ENCODE measurements at regions not wholly inside any gene's neighbourhood (a gene's known extent, or its start where the extent isn't known, plus 50 kb on each side); places are given as distances from the start of the nearest gene placed in this dataset.

- FAIRE-seq (no peak), DNase-seq (ENCODE audit: low read depth, low spot score) (no peak)
- H3K27me3 ChIP-seq (ENCODE audit: control insufficient read depth, extremely low read depth, insufficient read depth, low read length): no peaks in the 10 kb centered on the region
- H4K20me1 ChIP-seq (ENCODE audit: control insufficient read depth, extremely low read depth, insufficient read depth, low read length): no peaks in the 10 kb centered on the region
- H3K4me3 ChIP-seq (ENCODE audit: control insufficient read depth in 2 of 3, extremely low read depth in 1 of 3, insufficient read depth in 2 of 3, low read depth in 1 of 3, low read length in 3 of 3): no peak overlapping the region
- H3K9me1 ChIP-seq (ENCODE audit: control insufficient read depth, extremely low read depth, insufficient read depth, low read length): no peaks in the 10 kb centered on the region
- H3K4me2 ChIP-seq (ENCODE audit: control insufficient read depth, extremely low read depth, insufficient read depth, low read depth, low read length): no peak overlapping the region
- H2AFZ ChIP-seq (ENCODE audit: control insufficient read depth, low read length): no peak overlapping the region
- no peaks in the 10 kb centered on the region for H3K79me2 ChIP-seq (ENCODE audit: control insufficient read depth, insufficient read depth, low read length)
- dilution Hi-C loops (cut with MboI; ENCODE audit: extremely low pct_ligation_motif_present, low sequenced_read_pairs): no loop called here
- no peaks in the 10 kb centered on the region for H3K36me3 ChIP-seq (ENCODE audit: control insufficient read depth in 2 of 2, extremely low read depth in 1 of 2, insufficient read depth in 2 of 2, low read length in 2 of 2)
- H3K4me1 ChIP-seq (ENCODE audit: control insufficient read depth, extremely low read depth, insufficient read depth, low read length): no peaks in the 10 kb centered on the region
- no peak overlapping the region for H3K27ac ChIP-seq (ENCODE audit: control insufficient read depth, insufficient read depth, low read length)
- H3K9me3 ChIP-seq (ENCODE audit: control insufficient read depth, low read depth, low read length): no peaks in the 10 kb centered on the region
- TF ChIP-seq EZH2 (IDR thresholded peaks at IDR 0.05; ENCODE audit: low read length) (no peak), CTCF (optimal IDR thresholded peaks at IDR 0.05 in 1 of 3, IDR thresholded peaks at IDR 0.05 in 1 of 3, conservative IDR thresholded peaks at IDR 0.05 in 1 of 3; ENCODE audit: extremely low read depth in 1 of 3, insufficient read depth in 2 of 3, low read length in 3 of 3) (no peak)
- H3K9ac ChIP-seq (ENCODE audit: control insufficient read depth, extremely low read depth, insufficient read depth, low read length): no peak overlapping the region
Observed at GRCh38 chr5:158162479-158163034, 303.6 kb upstream of the CLINT1 start.

- no peak for DNase-seq (ENCODE audit: low read depth, low spot score)
- no peak overlapping the region for H3K4me3 ChIP-seq (ENCODE audit: control insufficient read depth in 2 of 3, extremely low read depth in 1 of 3, insufficient read depth in 2 of 3, low read depth in 1 of 3, low read length in 3 of 3)
- H3K9me1 ChIP-seq (ENCODE audit: control insufficient read depth, extremely low read depth, insufficient read depth, low read length): no peaks in the 10 kb centered on the region
- no peaks in the 10 kb centered on the region for H3K4me1 ChIP-seq (ENCODE audit: control insufficient read depth, extremely low read depth, insufficient read depth, low read length)
- FAIRE-seq: no peak
- no peak overlapping the region for H3K4me2 ChIP-seq (ENCODE audit: control insufficient read depth, extremely low read depth, insufficient read depth, low read depth, low read length)
- no peaks in the 10 kb centered on the region for H4K20me1 ChIP-seq (ENCODE audit: control insufficient read depth, extremely low read depth, insufficient read depth, low read length)
- TF ChIP-seq EZH2 (IDR thresholded peaks at IDR 0.05; ENCODE audit: low read length): no peak
- no peak for TF ChIP-seq CTCF (optimal IDR thresholded peaks at IDR 0.05 in 1 of 3, IDR thresholded peaks at IDR 0.05 in 1 of 3, conservative IDR thresholded peaks at IDR 0.05 in 1 of 3; ENCODE audit: extremely low read depth in 1 of 3, insufficient read depth in 2 of 3, low read length in 3 of 3)
- no peak overlapping the region for H2AFZ ChIP-seq (ENCODE audit: control insufficient read depth, low read length)
- no peaks in the 10 kb centered on the region for H3K27me3 ChIP-seq (ENCODE audit: control insufficient read depth, extremely low read depth, insufficient read depth, low read length)
- no peaks in the 10 kb centered on the region for H3K9me3 ChIP-seq (ENCODE audit: control insufficient read depth, low read depth, low read length)
- H3K27ac ChIP-seq (ENCODE audit: control insufficient read depth, insufficient read depth, low read length): no peak overlapping the region
- no peaks in the 10 kb centered on the region for H3K79me2 ChIP-seq (ENCODE audit: control insufficient read depth, insufficient read depth, low read length)
- H3K36me3 ChIP-seq (ENCODE audit: control insufficient read depth in 2 of 2, extremely low read depth in 1 of 2, insufficient read depth in 2 of 2, low read length in 2 of 2): no peaks in the 10 kb centered on the region
- no peak overlapping the region for H3K9ac ChIP-seq (ENCODE audit: control insufficient read depth, extremely low read depth, insufficient read depth, low read length)
- dilution Hi-C loops (cut with MboI; ENCODE audit: extremely low pct_ligation_motif_present, low sequenced_read_pairs): no loop called here
Observed at GRCh38 chr5:158162026-158162425, 303.1 kb upstream of the CLINT1 start.

Data from keratinocyte (primary cell).